Tibial nerve (tissue), 4 donors: ENCODE measurements at regions not wholly inside any gene's neighbourhood (a gene's known extent, or its start where the extent isn't known, plus 50 kb on each side); places are given as distances from the start of the nearest gene placed in this dataset.

Experiments
- DNase-seq, 2 donors: peaks; one replicate each; pipeline ENCODE4 v3.0.0-alpha.2; 2019; ENCODE audit warnings: low spot score in 2 of 2
- H3K27ac ChIP-seq, 4 donors: fragments of 200-600 bp; sonication (generic) in 3 of 4; one replicate each; pipeline ENCODE4 v1.5.1; 2017 to 2019; ENCODE audit warnings: mild to moderate bottlenecking in 1 of 4
- H3K27me3 ChIP-seq, 2 donors: fragments of 200-600 bp; sonication (generic) in 1 of 2; one replicate each; pipeline versions ENCODE4 v1.5.1 to v1.6.0; 2017 to 2019
- H3K36me3 ChIP-seq, 3 donors: fragments of 200-600 bp; sonication (generic); one replicate each; pipeline ENCODE4 v1.5.1; 2018 to 2019
- H3K4me1 ChIP-seq, 4 donors: fragments of 200-600 bp; sonication (generic) in 3 of 4; one replicate each; pipeline ENCODE4 v1.5.1; 2017 to 2019
- H3K4me3 ChIP-seq, 4 donors: fragments of 200-600 bp; sonication (generic) in 3 of 4; one replicate each; pipeline ENCODE4 v1.5.1; 2017 to 2019; ENCODE audit warnings: mild to moderate bottlenecking in 1 of 4, moderate library complexity in 1 of 4
- H3K9me3 ChIP-seq, 4 donors: fragments of 200-600 bp; sonication (generic) in 3 of 4; one replicate each; pipeline ENCODE4 v1.5.1; 2017 to 2019
- CTCF ChIP-seq, 5 experiments: fragments of 200-600 bp in 3 of 5; fragments of 450-650 bp in 2 of 5; sonication (generic) in 3 of 5; IDR thresholded peaks; one replicate each; pipeline ENCODE4 v1.5.1; 2016 to 2019; ENCODE audit warnings: antibody characterized with exemption in 5 of 5, mild to moderate bottlenecking in 3 of 5, moderate library complexity in 2 of 5
- EP300 ChIP-seq, 2 donors: sonication (generic); formaldehyde crosslinking; IDR thresholded peaks; one replicate each; pipeline ENCODE4 v1.6.1; 2017; ENCODE audit warnings: antibody characterized with exemption in 2 of 2, mild to moderate bottlenecking in 1 of 2
- POLR2A ChIP-seq, 2 donors: fragments of 450-650 bp; IDR thresholded peaks; one replicate each; pipeline ENCODE4 v1.6.1; 2017; ENCODE audit warnings: antibody characterized with exemption in 2 of 2, mild to moderate bottlenecking in 2 of 2, moderate library complexity in 2 of 2
- WGBS, 2 donors: methylation state at CpG; one replicate each; pipeline ENCODE4 v1.1.5; 2018; 5-methylcytosine and 5-hydroxymethylcytosine counted together

- DNase-seq: no peak
- WGBS, 2 donors: 82 to 85% methylated on average over 22 to 23 of the region's 23 CpGs
- H3K36me3 ChIP-seq: no peaks in the 10 kb centered on the region
- H3K9me3 ChIP-seq: no peaks in the 10 kb centered on the region
- no peaks in the 10 kb centered on the region for H3K4me1 ChIP-seq
- no peak for TF ChIP-seq POLR2A (IDR thresholded peaks at IDR 0.05)
- TF ChIP-seq EP300 (IDR thresholded peaks at IDR 0.05): no peak
- TF ChIP-seq CTCF (IDR thresholded peaks at IDR 0.05): no peak
- H3K4me3 ChIP-seq: no peak overlapping the region
- no peaks in the 10 kb centered on the region for H3K27me3 ChIP-seq
- H3K27ac ChIP-seq: no peak overlapping the region
Measured at GRCh38 chr15:54707805-54708752, 488.7 kb downstream of the RSL24D1 start.

- DNase-seq: no peak
- Histone ChIP-seq H3K4me1 (no peaks in the 10 kb centered on the region), H3K9me3 (no peaks in the 10 kb centered on the region), H3K27me3 (no peaks in the 10 kb centered on the region), H3K36me3 (no peaks in the 10 kb centered on the region), H3K27ac (no peak overlapping the region), H3K4me3 (no peak overlapping the region)
- WGBS, 2 donors: 61% methylated on average over 10 of the region's 10 CpGs
- TF ChIP-seq EP300 (IDR thresholded peaks at IDR 0.05) (no peak), POLR2A (IDR thresholded peaks at IDR 0.05) (no peak), CTCF (IDR thresholded peaks at IDR 0.05) (no peak)
Measured at GRCh38 chr15:54687628-54688027, 509.1 kb downstream of the RSL24D1 start.
